Endothelial cell of umbilical vein (primary cell): ENCODE measurements at regions not wholly inside any gene's neighbourhood (a gene's known extent, or its start where the extent isn't known, plus 50 kb on each side); places are given as distances from the start of the nearest gene placed in this dataset.

Experiments
- BruUV-seq: library from RNA; stranded (reverse); fragments of 400-500 nt; replicated peaks from 2 replicates; lab custom pipeline; 2021; lab: Mats Ljungman, UMichigan
- CTCF ChIA-PET: fragments of 300-600, 350-600 bp; sonication (Branson Sonifier 250); formaldehyde crosslinking; loops from one replicate; lab custom pipeline; 2021; ENCODE audit warnings: antibody characterized with exemption, inconsistent platforms; lab: Charles Lee
- POLR2A ChIA-PET: fragments of 300-600, 350-600 bp; sonication (Branson Sonifier 250); formaldehyde crosslinking; loops from one replicate; lab custom pipeline; 2021; ENCODE audit warnings: antibody characterized with exemption, inconsistent platforms; lab: Charles Lee
- DNase-seq: peaks from one replicate; pipeline ENCODE4 v3.0.0-alpha.2; 2011; ENCODE audit warnings: low read depth, low spot score
- FAIRE-seq: peaks from 2 replicates; lab custom pipeline; 2011; peaks lifted over from hg19 to GRCh38; lab: Jason Lieb, UNC
- H2AFZ ChIP-seq: 2 replicates; pipeline ENCODE4 v1.6.0; 2012; ENCODE audit warnings: low read depth, low read length, control low read depth, inconsistent platforms
- H3K27ac ChIP-seq: 2 replicates; pipeline ENCODE4 v1.5.1; 2011; ENCODE audit warnings: low read depth, mild to moderate bottlenecking, control low read depth, low read length, moderate library complexity; ENCODE audit not compliant: insufficient read depth
- H3K27me3 ChIP-seq, 2 experiments: 2 replicates each; pipeline versions ENCODE4 v1.6.0 to v1.6.1; 2011; ENCODE audit warnings: low read length in 2 of 2, mixed read lengths in 1 of 2; ENCODE audit not compliant: control insufficient read depth in 2 of 2, insufficient read depth in 2 of 2
- H3K36me3 ChIP-seq, 2 experiments: 2 replicates in 1 of 2; 3 replicates in 1 of 2; pipeline ENCODE4 v1.5.1; 2011; ENCODE audit warnings: low read length in 2 of 2, mild to moderate bottlenecking in 1 of 2, moderate library complexity in 1 of 2; ENCODE audit not compliant: control insufficient read depth in 2 of 2, insufficient read depth in 2 of 2; ENCODE audit errors: extremely low read depth in 1 of 2
- H3K4me1 ChIP-seq: 3 replicates; pipeline ENCODE4 v1.5.1; 2011; ENCODE audit warnings: mild to moderate bottlenecking, low read length; ENCODE audit not compliant: control insufficient read depth, insufficient read depth; ENCODE audit errors: extremely low read depth
- H3K4me2 ChIP-seq: 2 replicates; pipeline ENCODE4 v1.6.1; 2011; ENCODE audit warnings: low read length, control low read depth, mixed read lengths; ENCODE audit not compliant: insufficient read depth
- H3K4me3 ChIP-seq, 3 experiments: fragments of 200-600 bp in 1 of 3; sonication (generic), shearing (Covaris generic) in 1 of 3; replicated peaks in 1 of 3; 2 replicates each; pipeline ENCODE4 v1.5.1; 2011 to 2016; ENCODE audit warnings: control low read depth in 3 of 3, low read length in 3 of 3, mild to moderate bottlenecking in 2 of 3, inconsistent platforms in 1 of 3, low read depth in 1 of 3, moderate library complexity in 1 of 3; ENCODE audit not compliant: insufficient read depth in 1 of 3
- H3K79me2 ChIP-seq: 2 replicates; pipeline ENCODE4 v1.6.0; 2012; ENCODE audit warnings: low read length, inconsistent platforms; ENCODE audit not compliant: control insufficient read depth, insufficient read depth
- H3K9ac ChIP-seq: replicated peaks from 2 replicates; pipeline ENCODE3; 2011; ENCODE audit warnings: low read length, control low read depth; ENCODE audit not compliant: insufficient read depth; ENCODE audit errors: extremely low read depth
- H3K9me1 ChIP-seq: replicated peaks from 3 replicates; pipeline ENCODE4 v1.6.0; 2011; ENCODE audit warnings: mild to moderate bottlenecking, low read length; ENCODE audit not compliant: control insufficient read depth, insufficient read depth; ENCODE audit errors: extremely low read depth
- H3K9me3 ChIP-seq: replicated peaks from 2 replicates; pipeline ENCODE4 v1.5.1; 2012; ENCODE audit warnings: low read length, inconsistent platforms; ENCODE audit not compliant: control insufficient read depth, insufficient read depth
- H4K20me1 ChIP-seq: replicated peaks from 2 replicates; pipeline ENCODE3; 2011; ENCODE audit warnings: mild to moderate bottlenecking, low read length; ENCODE audit not compliant: control insufficient read depth, insufficient read depth; ENCODE audit errors: extremely low read depth
- EZH2 ChIP-seq: IDR thresholded peaks from 2 replicates; pipeline ENCODE4 v1.6.1; 2012; ENCODE audit warnings: borderline replicate concordance, low read depth, mild to moderate bottlenecking, moderate library complexity, low read length, inconsistent platforms; ENCODE audit not compliant: severe bottlenecking
- FOS ChIP-seq: IDR thresholded peaks from 2 replicates; pipeline ENCODE4 v1.6.1; 2011; ENCODE audit warnings: mild to moderate bottlenecking, low read length, moderate library complexity, borderline replicate concordance; ENCODE audit not compliant: insufficient read depth
- GATA2 ChIP-seq: IDR thresholded peaks from 2 replicates; pipeline ENCODE4 v1.7.0; 2011; ENCODE audit warnings: low read depth, mild to moderate bottlenecking, moderate library complexity, mixed read lengths, low read length; ENCODE audit not compliant: insufficient read length, insufficient read depth
- JUN ChIP-seq: IDR thresholded peaks from 2 replicates; pipeline ENCODE4 v1.6.1; 2011; ENCODE audit warnings: borderline replicate concordance, low read depth; ENCODE audit not compliant: insufficient read length, insufficient read depth
- MAX ChIP-seq: IDR thresholded peaks from 2 replicates; pipeline ENCODE4 v1.6.1; 2011; ENCODE audit not compliant: insufficient read depth, insufficient read length
- MYC ChIP-seq: IDR thresholded peaks from one replicate; pipeline ENCODE4 v1.6.1; 2011; ENCODE audit warnings: mild to moderate bottlenecking, low read depth, low read length
- POLR2A ChIP-seq: IDR thresholded peaks from 2 replicates; pipeline ENCODE4 v1.6.1; 2012; ENCODE audit warnings: low read depth, mild to moderate bottlenecking, control low read depth, low read length
- POLR2AphosphoS5 ChIP-seq: IDR thresholded peaks from 2 replicates; pipeline ENCODE4 v1.6.1; 2012; ENCODE audit warnings: low read depth, mild to moderate bottlenecking, control low read depth, low read length, moderate library complexity; ENCODE audit not compliant: insufficient read depth
- dilution Hi-C: fragments of 300-500 bp; cut with MboI; formaldehyde crosslinking; loops from one replicate; pipeline ENCODE4 v1.15.0; 2019; ENCODE audit warnings: low sequenced_read_pairs; ENCODE audit not compliant: extremely low pct_ligation_motif_present
- intact Hi-C: fragments of 100-400 bp; cut with micrococcal nuclease; formaldehyde crosslinking; loops from one replicate; pipeline ENCODE4 v1.10.0; 2022
- TF ChIP-seq, protein P1 (sequence below), 2 donors: IDR thresholded peaks; 1 replicate in 1 of 2; 2 replicates in 1 of 2; pipeline ENCODE4 v1.5.1; 2011; ENCODE audit warnings: low read length in 2 of 2, mild to moderate bottlenecking in 2 of 2, moderate library complexity in 2 of 2, control low read depth in 1 of 2, inconsistent platforms in 1 of 2, low read depth in 1 of 2; ENCODE audit not compliant: insufficient read depth in 1 of 2; ENCODE audit errors: extremely low read depth in 1 of 2

DNA sequence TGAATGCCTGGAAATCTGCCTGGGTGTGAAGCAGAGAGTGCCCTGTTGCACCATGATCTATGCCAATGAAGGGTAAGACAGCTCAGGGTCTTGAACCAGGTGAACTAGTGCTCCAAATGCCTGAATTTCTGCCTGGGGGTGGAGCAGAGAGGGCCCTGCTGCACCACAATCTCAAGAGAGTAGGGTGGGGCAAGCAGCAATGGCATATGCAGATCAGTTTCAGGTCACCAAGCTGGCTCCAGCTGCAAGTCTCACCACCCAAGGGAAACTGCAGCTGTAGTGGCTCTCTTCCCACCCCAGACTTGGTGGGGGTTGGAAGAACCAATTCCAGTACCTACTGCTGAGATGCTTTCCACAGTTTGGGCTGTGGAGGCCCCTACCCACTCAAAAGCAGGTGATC lies 147.0 kb downstream of the SPANXN1 start:
- no peak for FAIRE-seq
- CTCF ChIA-PET: no interaction called here
- H3K4me3 ChIP-seq: no peak overlapping the region

GRCh38 chrX:145396612-145397011 lies 149.3 kb downstream of the SPANXN1 start:
- intact Hi-C loops (no loop called here), dilution Hi-C loops (no loop called here)
- FAIRE-seq (no peak), DNase-seq (no peak)
- no peak overlapping the region for H2AFZ ChIP-seq
- no peaks in the 10 kb centered on the region for H3K27me3 ChIP-seq
- H3K79me2 ChIP-seq: no peaks in the 10 kb centered on the region
- H3K4me1 ChIP-seq: no peaks in the 10 kb centered on the region
- no TSS peak for BruUV-seq
- no peaks in the 10 kb centered on the region for H3K9me3 ChIP-seq
- TF ChIP-seq POLR2A: no peak
- TF ChIP-seq, protein P1, sequence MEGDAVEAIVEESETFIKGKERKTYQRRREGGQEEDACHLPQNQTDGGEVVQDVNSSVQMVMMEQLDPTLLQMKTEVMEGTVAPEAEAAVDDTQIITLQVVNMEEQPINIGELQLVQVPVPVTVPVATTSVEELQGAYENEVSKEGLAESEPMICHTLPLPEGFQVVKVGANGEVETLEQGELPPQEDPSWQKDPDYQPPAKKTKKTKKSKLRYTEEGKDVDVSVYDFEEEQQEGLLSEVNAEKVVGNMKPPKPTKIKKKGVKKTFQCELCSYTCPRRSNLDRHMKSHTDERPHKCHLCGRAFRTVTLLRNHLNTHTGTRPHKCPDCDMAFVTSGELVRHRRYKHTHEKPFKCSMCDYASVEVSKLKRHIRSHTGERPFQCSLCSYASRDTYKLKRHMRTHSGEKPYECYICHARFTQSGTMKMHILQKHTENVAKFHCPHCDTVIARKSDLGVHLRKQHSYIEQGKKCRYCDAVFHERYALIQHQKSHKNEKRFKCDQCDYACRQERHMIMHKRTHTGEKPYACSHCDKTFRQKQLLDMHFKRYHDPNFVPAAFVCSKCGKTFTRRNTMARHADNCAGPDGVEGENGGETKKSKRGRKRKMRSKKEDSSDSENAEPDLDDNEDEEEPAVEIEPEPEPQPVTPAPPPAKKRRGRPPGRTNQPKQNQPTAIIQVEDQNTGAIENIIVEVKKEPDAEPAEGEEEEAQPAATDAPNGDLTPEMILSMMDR (IDR thresholded peaks at IDR 0.05; ENCODE audit: extremely low read depth in 1 of 2, insufficient read depth in 1 of 2, low read depth in 1 of 2, low read length in 2 of 2): no peak
- TF ChIP-seq MAX: no peak
- TF ChIP-seq JUN: no peak
- TF ChIP-seq FOS: no peak
- no peak for TF ChIP-seq POLR2AphosphoS5
- no peak for TF ChIP-seq GATA2
- TF ChIP-seq MYC: no peak
- no peak for TF ChIP-seq EZH2
- no peak overlapping the region for H3K27ac ChIP-seq
- POLR2A ChIA-PET: no interaction called here
- no peaks in the 10 kb centered on the region for H3K9me1 ChIP-seq
- no peak overlapping the region for H3K9ac ChIP-seq
- CTCF ChIA-PET: no interaction called here
- no peaks in the 10 kb centered on the region for H3K36me3 ChIP-seq
- H3K4me2 ChIP-seq: no peak overlapping the region
- no peaks in the 10 kb centered on the region for H4K20me1 ChIP-seq
- H3K4me3 ChIP-seq: no peak overlapping the region

More for the DNA sequence above, 147.0 kb downstream of the SPANXN1 start:
- no peak overlapping the region for H3K9ac ChIP-seq
- no peaks in the 10 kb centered on the region for H3K79me2 ChIP-seq
- TF ChIP-seq MAX: no peak
- TF ChIP-seq, protein P1 (IDR thresholded peaks at IDR 0.05; ENCODE audit: extremely low read depth in 1 of 2, insufficient read depth in 1 of 2, low read depth in 1 of 2, low read length in 2 of 2): no peak
- H3K27ac ChIP-seq: no peak overlapping the region
- H2AFZ ChIP-seq: no peak overlapping the region
- no peaks in the 10 kb centered on the region for H3K9me1 ChIP-seq
- intact Hi-C loops: no loop called here
- no peaks in the 10 kb centered on the region for H3K27me3 ChIP-seq
- no peak for DNase-seq
- H3K9me3 ChIP-seq: no peaks in the 10 kb centered on the region
- no peaks in the 10 kb centered on the region for H4K20me1 ChIP-seq
- H3K4me2 ChIP-seq: no peak overlapping the region
- POLR2A ChIA-PET: no interaction called here
- dilution Hi-C loops: no loop called here
- H3K36me3 ChIP-seq: no peaks in the 10 kb centered on the region
- no TSS peak for BruUV-seq
- H3K4me1 ChIP-seq: no peaks in the 10 kb centered on the region
